ENCODE measurements at regions not wholly inside any gene's neighbourhood (a gene's known extent, or its start where the extent isn't known, plus 50 kb on each side); places are given as distances from the start of the nearest gene placed in this dataset.

DNA sequence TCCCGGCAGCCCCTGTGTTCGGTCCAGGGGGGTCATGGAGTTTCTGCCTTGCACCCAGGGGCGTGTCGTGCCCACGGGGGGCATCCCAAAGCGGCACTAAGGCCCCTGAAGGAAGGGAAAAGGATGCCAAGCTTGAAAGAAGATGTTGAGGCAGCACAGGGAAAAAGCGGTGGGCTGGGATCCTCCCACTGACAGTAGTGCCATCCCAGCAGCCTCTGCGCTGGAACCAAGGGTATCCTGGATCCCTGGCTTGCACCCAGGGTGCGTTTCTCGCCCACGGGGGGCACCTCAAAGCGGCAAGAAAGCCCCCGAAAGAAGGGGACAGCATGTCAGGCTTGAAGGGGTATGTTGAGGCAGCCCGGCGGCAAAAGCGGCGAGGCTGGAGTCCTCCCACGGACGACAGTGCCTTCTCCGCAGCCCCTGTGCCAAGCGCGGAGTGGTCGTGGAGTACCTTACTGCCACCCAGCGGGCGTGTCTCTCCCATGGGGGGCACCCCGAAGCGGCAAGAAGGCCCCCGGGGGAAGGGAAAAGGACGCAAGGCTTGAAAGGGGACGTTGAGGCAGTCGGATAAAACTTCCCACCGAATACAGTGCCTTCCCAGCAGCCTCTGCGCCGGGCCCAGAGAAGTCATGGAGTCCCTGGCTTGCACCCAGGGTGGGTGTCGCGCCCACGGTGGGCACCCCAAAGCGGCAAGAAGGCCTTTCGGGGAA lies 164.4 kb upstream of the ALG10B start:
- Histone ChIP-seq H3K4me3 (ENCODE audit: low read length) (no peak overlapping the region), H3K9me3 (ENCODE audit: low read depth, low read length) (no peaks in the 10 kb centered on the region), H3K4me1 (ENCODE audit: insufficient read depth, low read length) (no peaks in the 10 kb centered on the region), H3K27me3 (ENCODE audit: insufficient read depth, low read length) (no peaks in the 10 kb centered on the region)

DNA sequence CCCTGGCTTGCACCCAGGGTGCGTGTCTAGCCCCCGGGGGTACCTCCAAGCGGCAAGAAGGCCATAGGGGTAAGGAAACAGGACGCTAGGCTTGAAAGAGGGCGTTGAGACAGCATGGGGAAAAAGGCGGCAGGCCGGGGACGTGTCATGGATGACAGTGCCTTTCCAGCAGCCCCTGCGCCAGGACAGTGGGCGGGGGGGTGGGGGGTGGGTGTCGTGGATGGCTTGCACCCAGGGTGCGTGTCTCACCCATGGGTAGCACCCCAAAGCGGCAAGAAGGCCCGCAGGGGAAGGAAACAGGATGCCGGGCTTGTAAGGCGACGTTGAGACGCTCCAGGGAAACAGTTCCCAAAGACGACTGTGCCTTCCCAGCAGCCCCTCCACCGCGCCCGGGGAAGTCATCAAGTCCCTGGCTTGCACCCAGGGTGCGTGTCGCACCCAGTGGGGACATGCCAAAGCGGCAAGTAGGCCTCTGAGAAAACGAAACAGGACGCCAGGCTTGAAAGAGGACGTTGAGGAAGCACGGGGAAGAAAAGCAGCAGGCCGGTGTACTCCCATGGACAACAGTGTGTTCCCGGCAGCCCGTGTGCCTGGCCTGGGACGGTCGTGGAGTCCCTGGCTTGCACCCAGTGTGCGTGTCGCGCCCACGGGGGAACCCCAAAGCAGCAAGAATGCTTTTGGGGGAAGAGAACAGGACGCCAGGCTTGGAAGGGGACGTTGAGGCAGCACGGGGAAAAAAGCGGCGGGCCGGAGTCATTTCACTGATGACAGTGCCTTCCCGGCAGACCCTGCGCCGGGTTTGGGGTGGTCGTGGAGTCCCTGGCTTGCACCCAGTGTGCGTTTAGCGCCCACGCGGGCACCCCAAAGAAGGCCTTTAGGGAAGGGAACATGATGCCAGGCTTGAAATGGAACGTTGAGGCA lies 163.5 kb upstream of the ALG10B start:
- Histone ChIP-seq H3K4me1 (ENCODE audit: insufficient read depth, low read length) (no peaks in the 10 kb centered on the region), H3K9me3 (ENCODE audit: low read depth, low read length) (no peaks in the 10 kb centered on the region), H3K4me3 (ENCODE audit: low read length) (no peak overlapping the region), H3K27me3 (ENCODE audit: insufficient read depth, low read length) (no peaks in the 10 kb centered on the region)

DNA sequence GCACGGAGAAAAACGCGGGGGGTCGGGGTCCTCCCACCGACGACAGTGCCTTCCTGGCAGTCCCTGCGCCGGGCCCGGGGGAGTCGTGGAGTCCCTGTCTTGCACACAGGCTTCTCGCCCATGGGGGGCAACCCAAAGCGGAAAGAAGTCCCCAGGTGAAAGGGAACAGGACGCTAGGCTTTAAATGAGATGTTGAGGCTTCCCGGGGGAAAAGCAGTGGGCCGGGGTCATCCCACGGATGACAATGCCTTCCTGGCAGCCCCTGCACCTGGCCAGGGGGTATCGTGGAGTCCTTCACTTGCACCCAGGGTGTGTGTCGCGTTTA lies 162.9 kb upstream of the ALG10B start:
- Histone ChIP-seq H3K4me1 (ENCODE audit: insufficient read depth, low read length) (no peaks in the 10 kb centered on the region), H3K9me3 (ENCODE audit: low read depth, low read length) (no peaks in the 10 kb centered on the region)

DNA sequence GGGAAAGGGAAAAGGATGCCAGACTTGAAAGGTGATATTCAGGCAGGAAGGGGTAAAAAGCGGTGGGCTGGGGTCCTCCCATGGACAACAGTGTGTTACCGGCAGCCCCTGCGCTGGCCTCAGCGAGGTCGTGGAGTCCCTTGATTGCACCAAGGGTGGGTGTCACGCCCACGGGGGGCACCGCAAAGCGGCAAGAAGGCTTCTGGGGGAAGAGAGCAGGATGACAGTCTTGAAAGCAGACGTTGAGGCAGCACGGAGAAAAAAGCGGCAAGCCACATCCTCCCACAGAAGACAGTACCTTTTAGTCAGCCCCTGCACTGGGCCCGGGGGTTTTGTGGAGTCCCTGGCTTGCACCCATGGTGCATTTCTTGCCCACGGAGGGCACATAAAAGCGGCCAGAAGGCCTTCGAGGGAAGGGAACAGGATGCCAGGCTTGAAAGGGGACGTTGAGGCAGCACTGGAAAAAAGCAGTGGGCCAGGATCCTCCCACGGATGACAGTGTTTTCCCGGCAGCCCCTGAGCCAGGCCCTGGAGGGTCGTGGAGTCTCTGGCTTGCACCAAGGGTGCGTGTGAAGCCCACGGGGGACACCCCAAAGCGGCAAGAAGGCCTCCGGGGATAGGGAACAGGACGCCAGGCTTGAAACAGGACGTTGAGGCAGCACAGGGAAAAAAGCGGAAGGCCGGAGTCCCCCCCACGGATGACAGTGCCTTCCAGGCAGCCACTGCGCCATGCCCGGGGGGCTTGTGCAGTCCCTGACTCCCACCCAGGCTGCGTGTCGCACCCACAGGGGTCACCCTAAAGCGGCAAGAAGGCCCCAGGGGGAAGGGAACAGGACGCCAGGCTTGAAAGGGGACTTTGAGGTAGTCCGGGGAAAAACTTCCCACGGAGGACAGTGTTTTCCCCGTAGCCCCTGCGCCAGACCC lies 162.2 kb upstream of the ALG10B start:
- no peaks in the 10 kb centered on the region for H3K4me1 ChIP-seq (ENCODE audit: insufficient read depth, low read length)
- no peaks in the 10 kb centered on the region for H3K27me3 ChIP-seq (ENCODE audit: insufficient read depth, low read length)
- no peak overlapping the region for H3K4me3 ChIP-seq (ENCODE audit: low read length)
- H3K9me3 ChIP-seq (ENCODE audit: low read depth, low read length): no peaks in the 10 kb centered on the region

More for the DNA sequence above, 162.9 kb upstream of the ALG10B start:
- H3K27me3 ChIP-seq (ENCODE audit: insufficient read depth, low read length): no peaks in the 10 kb centered on the region
- H3K4me3 ChIP-seq (ENCODE audit: low read length): no peak overlapping the region

DNA sequence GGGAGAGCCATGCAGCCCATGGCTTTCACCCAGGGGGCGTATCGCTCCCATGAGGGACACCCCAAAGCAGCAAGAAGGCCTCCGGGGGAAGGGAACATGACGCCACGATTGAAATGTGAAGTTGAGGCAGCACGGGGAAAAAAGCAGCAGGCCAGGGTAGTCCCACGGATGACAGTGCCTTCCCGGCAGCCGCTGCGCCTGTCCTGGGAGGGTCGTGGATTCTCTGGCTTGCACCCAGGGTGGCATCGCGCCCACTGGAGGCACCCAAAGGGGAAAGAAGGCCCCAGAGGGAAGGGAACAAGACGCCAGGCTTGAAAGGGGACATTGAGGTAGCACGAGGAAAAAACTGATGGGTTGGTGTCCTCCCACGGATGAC lies 161.6 kb upstream of the ALG10B start:
- Histone ChIP-seq H3K4me3 (ENCODE audit: low read length) (no peak overlapping the region), H3K9me3 (ENCODE audit: low read depth, low read length) (no peaks in the 10 kb centered on the region), H3K4me1 (ENCODE audit: insufficient read depth, low read length) (no peaks in the 10 kb centered on the region), H3K27me3 (ENCODE audit: insufficient read depth, low read length) (no peaks in the 10 kb centered on the region)

DNA sequence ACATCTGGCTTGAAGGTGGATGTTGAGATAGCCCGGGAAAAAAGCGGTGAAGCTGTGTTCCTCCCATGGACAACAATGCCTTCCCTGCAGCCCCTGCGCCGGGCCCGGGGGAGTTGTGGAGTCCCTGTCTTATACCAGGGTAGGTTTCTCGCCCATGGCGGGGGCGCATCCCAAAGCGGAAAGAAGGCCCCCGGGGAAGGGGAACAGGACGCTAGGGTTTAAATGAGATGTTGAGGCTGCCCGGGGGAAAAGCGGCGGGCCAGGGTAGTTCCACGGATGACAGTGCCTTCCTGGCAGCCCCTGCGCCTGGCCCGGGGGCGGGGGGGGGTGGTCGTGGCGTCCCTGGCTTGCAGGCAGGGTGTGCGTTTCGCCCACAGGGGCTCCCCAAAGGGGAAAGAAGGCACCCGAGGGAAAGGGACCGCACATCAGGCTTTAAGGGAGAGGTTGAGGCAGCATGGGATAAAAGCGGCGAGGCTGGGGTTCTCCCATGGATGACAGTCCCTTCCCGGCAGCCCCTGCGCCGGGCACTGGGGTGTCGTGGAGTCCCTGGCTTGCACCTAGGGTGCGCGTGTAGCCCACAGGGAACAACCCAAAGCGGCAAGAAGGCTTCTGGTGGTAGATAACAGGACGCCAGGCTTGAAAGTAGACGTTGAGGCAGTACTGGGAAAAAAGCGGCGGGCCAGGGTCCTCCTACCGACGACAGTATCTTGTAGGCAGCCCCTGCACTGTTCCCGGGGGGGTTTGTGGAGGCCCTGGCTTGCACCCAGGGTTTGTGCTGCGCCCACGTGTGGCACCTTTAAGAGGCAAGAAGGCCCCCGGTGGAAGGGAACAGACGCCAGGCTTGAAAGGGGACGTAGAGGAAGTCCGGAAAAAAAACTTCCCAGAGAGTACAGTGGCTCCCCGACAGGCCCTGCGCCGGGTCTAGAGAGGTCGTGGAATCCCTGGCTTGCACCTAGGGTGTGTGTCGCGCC lies 160.8 kb upstream of the ALG10B start:
- H3K27me3 ChIP-seq (ENCODE audit: insufficient read depth, low read length): no peaks in the 10 kb centered on the region
- H3K4me3 ChIP-seq (ENCODE audit: low read length): no peak overlapping the region
- H3K4me1 ChIP-seq (ENCODE audit: insufficient read depth, low read length): no peaks in the 10 kb centered on the region
- no peaks in the 10 kb centered on the region for H3K9me3 ChIP-seq (ENCODE audit: low read depth, low read length)

DNA sequence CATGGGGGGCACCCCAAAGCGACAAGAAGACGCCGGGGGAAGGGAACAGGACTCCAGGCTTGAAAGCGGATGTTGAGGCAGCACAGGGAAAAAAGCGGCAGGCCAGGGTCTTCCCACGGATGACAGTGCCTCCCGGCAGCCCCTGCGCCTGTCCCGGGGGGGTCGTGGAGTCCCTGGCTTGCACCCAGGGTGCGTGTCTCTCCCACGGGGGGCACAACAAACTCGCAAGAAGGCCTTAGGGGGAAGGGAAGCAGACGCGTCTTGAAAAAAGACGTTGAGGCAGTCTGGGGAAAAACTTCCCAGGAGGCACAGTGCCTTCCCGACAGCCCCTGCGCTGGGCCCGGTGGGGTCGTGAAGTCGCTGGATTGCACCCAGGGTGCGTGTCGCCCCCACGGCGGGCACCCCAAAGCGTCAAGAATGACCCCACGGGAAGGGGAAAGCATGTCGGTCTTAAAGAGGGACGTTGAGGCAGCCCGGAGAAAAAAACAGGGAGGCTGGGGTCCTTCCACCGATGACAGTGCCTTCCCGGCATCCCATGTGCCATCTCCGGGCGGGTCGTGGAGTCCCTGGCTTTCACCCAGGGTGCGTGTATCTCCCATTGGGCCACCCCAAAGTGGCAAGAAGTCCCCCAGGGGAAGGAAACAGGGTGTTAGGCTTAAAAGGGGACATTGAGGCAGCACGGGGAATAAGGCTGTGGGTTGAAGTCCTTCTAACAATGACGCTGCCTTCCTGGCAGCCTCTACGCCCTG lies 159.9 kb upstream of the ALG10B start:
- Histone ChIP-seq H3K4me1 (ENCODE audit: insufficient read depth, low read length) (no peaks in the 10 kb centered on the region), H3K27me3 (ENCODE audit: insufficient read depth, low read length) (no peaks in the 10 kb centered on the region), H3K9me3 (ENCODE audit: low read depth, low read length) (no peaks in the 10 kb centered on the region), H3K4me3 (ENCODE audit: low read length) (no peak overlapping the region)

DNA sequence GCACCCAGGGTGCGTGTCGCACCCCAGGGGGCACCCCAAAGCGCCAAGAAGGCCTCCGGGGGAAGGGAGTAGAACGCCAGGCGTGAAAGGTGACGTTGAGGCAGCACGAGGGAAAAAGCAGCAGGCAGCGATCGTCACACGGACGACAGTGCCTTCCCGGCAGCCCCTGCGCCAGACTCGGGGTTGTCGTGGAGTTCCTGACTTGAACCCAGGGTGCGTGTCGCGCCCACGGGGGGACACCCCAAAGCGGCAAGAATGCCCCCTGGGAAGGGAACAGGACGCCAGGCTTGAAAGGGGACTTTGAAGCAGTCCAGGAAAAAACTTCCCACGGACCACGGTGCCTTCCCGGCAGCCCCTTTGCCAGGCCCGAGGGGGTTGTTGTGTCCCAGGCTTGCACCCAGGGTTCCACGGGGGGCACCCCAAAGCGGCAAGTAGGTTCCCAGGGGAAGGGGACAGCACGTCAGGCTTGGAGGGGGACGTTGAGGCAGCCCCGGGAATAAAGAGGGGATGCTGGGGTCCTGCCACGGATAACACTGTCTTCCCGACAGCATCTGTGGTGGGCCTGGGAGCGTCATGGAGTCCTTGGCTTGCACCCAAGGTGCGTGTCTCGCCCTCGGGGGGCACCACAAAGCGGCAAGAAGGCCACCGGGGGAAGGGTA lies 159.2 kb upstream of the ALG10B start:
- Histone ChIP-seq H3K4me3 (ENCODE audit: low read length) (no peak overlapping the region), H3K9me3 (ENCODE audit: low read depth, low read length) (no peaks in the 10 kb centered on the region), H3K4me1 (ENCODE audit: insufficient read depth, low read length) (no peaks in the 10 kb centered on the region), H3K27me3 (ENCODE audit: insufficient read depth, low read length) (no peaks in the 10 kb centered on the region)

DNA sequence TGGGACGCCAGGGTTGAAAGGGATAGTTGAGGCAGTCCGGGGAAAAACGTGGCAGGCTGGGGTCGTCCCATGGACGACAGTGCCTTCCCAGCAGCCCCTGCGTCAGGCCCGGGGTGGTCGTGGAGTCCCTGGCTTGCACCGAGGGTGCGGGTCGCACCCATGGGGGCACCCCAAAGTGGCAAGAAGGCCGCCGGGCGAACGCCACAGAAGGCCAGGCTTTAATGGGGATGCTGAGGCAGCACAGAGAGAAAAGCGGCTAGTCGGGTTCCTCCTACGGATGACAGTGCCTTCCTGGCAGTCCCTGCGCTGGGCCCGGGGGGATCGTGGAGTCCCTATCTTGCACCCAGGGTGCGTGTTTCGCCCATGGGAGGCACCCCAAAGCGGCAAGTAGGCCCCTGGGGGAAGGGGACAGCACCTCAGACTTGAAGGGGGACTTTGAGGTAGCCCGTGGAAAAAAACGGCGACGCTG lies 158.6 kb upstream of the ALG10B start:
- H3K27me3 ChIP-seq (ENCODE audit: insufficient read depth, low read length): no peaks in the 10 kb centered on the region
- no peak overlapping the region for H3K4me3 ChIP-seq (ENCODE audit: low read length)
- no peaks in the 10 kb centered on the region for H3K9me3 ChIP-seq (ENCODE audit: low read depth, low read length)
- no peaks in the 10 kb centered on the region for H3K4me1 ChIP-seq (ENCODE audit: insufficient read depth, low read length)

DNA sequence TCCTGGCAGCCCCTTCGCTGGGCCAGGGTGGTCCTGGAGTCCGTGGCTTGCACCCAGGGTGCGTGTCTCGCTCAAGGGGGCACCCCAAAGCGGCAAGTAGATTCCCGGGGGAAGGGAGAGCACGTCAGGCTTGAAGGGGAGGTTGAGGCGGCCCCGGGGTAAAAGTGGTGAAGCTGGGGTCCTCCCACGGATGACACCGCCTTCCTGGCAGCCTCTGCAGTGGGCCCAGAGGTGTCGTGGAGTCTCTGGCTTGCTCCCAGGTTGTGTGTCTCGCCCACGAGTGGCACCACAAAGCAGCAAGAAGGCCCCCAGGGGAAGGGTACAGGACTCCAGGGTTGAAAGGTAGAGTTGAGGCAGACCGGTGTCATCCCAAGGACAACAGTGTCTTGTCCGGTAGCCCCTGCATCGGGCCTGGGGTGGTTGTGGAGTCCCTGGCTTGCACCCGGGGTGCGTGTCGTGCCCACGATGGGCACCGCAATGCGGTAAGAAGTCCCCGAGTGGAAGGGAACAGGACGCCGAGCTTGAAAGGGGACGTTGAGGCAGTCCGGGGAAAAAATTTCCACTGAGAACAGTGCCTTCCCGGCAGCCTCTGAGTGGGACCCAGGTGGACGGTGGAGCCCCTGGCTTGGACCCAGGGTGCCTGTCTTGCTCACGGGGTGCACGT lies 158.0 kb upstream of the ALG10B start:
- no peaks in the 10 kb centered on the region for H3K4me1 ChIP-seq (ENCODE audit: insufficient read depth, low read length)
- H3K4me3 ChIP-seq (ENCODE audit: low read length): no peak overlapping the region
- H3K27me3 ChIP-seq (ENCODE audit: insufficient read depth, low read length): no peaks in the 10 kb centered on the region
- no peaks in the 10 kb centered on the region for H3K9me3 ChIP-seq (ENCODE audit: low read depth, low read length)

DNA sequence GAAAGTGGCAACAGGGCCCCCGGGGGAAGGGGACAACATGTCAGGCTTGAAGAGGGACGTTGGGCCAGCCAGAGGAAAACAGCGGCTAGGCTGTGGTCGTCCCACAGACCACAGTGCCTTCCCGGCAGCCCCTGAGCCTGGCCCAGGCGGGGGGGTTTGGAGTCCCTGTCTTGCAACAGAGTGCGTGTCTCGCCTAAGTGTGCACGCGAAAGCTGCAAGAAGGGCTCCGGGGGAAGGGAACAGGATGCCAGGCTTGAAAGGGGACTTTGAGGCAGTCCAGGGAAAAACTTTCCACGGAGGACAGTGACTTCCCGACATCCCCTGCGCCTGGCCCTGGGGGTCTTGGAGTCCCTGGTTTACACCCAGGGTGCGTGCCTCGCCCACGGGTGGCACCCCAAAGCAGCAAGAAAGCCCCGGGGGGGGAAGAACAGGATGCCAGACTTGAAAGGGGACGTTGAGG lies 157.5 kb upstream of the ALG10B start:
- Histone ChIP-seq H3K27me3 (ENCODE audit: insufficient read depth, low read length) (no peaks in the 10 kb centered on the region), H3K4me3 (ENCODE audit: low read length) (no peak overlapping the region), H3K4me1 (ENCODE audit: insufficient read depth, low read length) (no peaks in the 10 kb centered on the region), H3K9me3 (ENCODE audit: low read depth, low read length) (no peaks in the 10 kb centered on the region)

DNA sequence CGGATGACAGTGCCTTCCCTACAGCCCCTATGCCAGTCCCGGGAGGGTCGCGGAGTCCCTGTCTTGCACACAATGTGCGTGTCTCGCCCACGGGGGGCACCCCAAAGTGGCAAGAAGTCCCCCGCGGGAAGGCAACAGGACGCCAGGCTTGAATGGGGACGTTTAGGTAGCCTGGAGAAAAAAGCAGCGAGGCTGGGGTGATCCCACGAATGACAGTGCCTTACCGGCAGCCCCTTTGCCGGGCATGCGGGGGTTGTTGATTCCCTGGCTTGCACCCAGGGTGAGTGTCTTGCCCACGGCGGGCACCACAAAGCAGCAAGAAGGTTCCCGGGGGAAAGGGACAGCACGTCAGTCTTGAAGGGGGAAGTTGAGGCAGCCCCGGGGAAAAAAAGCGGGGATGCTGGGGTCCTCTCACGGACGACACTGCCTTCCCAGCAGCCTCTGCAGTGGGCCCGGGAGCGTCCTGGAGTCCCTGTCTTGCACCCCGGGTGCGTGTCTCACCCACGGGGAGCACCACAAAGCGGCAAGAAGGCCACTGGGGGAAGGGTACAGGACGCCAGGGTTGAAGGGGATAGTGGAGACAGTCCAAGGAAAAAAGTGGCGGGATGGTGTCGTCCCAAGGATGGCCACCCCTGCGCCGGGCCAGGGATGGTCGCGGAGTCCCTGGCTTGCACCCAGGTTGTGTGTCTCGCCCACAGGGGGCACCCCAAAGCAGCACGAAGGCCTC lies 156.8 kb upstream of the ALG10B start:
- H3K27me3 ChIP-seq (ENCODE audit: insufficient read depth, low read length): no peaks in the 10 kb centered on the region
- no peaks in the 10 kb centered on the region for H3K4me1 ChIP-seq (ENCODE audit: insufficient read depth, low read length)
- H3K9me3 ChIP-seq (ENCODE audit: low read depth, low read length): no peaks in the 10 kb centered on the region
- no peak overlapping the region for H3K4me3 ChIP-seq (ENCODE audit: low read length)

All from mononuclear cell (primary cell).